ENCODE measurements at regions not wholly inside any gene's neighbourhood (a gene's known extent, or its start where the extent isn't known, plus 50 kb on each side); places are given as distances from the start of the nearest gene placed in this dataset.

DNA sequence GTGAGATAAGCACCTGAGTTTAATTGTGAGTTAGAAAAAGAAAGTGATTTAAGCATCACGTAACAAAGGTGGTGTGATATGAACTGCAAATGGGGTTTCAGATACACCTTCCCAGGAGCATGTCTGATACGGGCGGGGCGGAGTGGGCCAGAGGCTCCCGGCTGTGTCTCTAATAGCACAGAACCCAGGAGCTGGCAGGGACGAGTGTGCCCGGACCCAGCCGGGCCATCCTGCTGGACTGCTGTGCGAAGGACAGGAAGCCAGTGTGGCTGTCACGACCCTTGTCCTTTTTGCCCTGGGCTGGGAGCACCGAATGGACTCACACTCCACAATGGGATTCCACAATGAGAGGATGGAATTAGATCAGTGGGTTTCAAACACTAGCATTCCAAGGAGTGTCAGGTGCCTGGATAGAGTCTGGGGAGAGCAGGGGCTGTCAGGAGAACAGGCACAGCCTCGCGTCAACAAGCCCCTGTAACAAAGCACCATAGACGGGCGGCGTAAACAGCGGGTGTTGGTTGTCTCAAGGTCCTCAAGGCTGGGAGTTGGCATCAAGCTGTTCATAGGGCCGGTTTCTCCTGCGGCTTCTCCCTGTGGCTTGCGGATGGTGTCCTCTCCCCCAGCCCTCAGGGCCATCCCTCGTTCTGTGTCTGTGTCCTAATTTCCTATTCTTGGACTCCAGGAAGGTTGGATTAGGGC, 242.6 kb upstream of the PITRM1 start:
- Mint-ChIP-seq H3K27ac (no peak overlapping the region), H3K9me3 (peaks cover 6% of the 10 kb centered on the region), H3K36me3 (ENCODE audit: low read depth) (no peaks in the 10 kb centered on the region), H3K27me3 (peaks cover 4% of the 10 kb centered on the region), H3K4me1 (peaks cover 24% of the 10 kb centered on the region), H3K4me3 (no peak overlapping the region)
- CTCF ChIA-PET = no interaction called here
- POLR2A ChIA-PET = no interaction called here
- DNase-seq = no peak

DNA sequence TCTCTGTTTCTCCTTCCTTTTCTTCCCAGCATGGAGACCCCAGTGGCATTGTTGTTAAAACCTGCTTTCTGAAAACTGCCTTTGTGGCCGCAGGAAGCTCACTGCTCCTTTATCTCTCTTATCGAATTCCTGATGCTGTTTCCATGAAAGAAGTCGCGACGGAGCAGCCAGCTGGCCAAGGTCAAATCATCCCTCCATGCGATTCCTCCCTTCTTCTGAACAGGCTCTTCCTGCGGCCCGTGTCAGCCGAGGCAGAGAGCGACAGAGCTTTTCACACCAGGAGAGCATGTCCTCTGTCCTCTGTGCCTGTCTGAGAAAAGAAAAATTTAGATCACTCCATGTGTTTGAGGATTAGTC, 242.1 kb upstream of the PITRM1 start:
- H3K4me3 Mint-ChIP-seq = no peak overlapping the region

GRCh38 chr10:3413937-3414666, 241.5 kb upstream of the PITRM1 start:
- Mint-ChIP-seq H3K36me3 (ENCODE audit: low read depth) (no peaks in the 10 kb centered on the region), H3K27ac (no peak overlapping the region), H3K4me1 (peaks cover 13% of the 10 kb centered on the region), H3K4me3 (no peak overlapping the region), H3K9me3 (peaks cover 6% of the 10 kb centered on the region), H3K27me3 (peaks cover 4% of the 10 kb centered on the region)
- POLR2A ChIA-PET = no interaction called here
- CTCF ChIA-PET = interaction anchor here (0.7 kb wide), 1 partner anchor 145 kb away, joined by 3 read pairs; no protein-coding TSS in a partner anchor
- no peak for DNase-seq

More for the DNA sequence above, 242.1 kb upstream of the PITRM1 start:
- Mint-ChIP-seq H3K27me3 (peaks cover 4% of the 10 kb centered on the region), H3K27ac (no peak overlapping the region), H3K9me3 (peaks cover 6% of the 10 kb centered on the region), H3K4me1 (peaks cover 19% of the 10 kb centered on the region), H3K36me3 (ENCODE audit: low read depth) (no peaks in the 10 kb centered on the region)
- CTCF ChIA-PET = interaction anchor here (0.7 kb wide), 1 partner anchor 144 kb away, joined by 3 read pairs; no protein-coding TSS in a partner anchor
- DNase-seq = no peak
- POLR2A ChIA-PET = no interaction called here

- Mint-ChIP-seq H3K27ac (no peak overlapping the region), H3K4me1 (no peaks in the 10 kb centered on the region), H3K9me3 (peaks cover 6% of the 10 kb centered on the region), H3K27me3 (no peaks in the 10 kb centered on the region), H3K4me3 (no peak overlapping the region), H3K36me3 (ENCODE audit: low read depth) (no peaks in the 10 kb centered on the region)
- ChIA-PET POLR2A (no interaction called here), CTCF (no interaction called here)
- DNase-seq = no peak
These were observed 240.1 kb upstream of the PITRM1 start for GRCh38 chr10:3412646-3413045.

DNA sequence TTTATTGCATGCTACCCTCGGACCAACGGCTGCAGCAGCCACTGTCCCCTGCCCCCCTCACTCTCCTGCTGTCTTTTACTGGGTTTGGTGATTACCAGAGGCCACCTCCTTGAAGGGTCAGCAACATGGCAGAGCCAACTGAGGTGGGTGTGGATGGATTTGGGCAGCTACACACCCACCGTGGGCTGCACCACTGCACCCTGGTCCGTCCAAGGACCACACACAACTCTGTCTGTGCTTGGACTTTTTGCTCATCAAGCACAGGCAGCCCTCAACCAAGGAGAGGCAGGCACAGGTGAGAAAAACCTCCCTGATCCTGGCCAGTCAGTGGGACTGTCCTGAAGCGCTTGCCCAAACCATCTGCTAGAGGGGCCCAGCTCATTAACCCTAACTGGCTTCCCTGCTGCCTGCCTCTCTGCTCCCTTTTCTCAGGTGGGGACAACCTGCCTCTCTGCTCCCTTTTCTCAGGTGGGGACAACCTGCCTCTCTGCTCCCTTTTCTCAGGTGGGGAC, 239.5 kb upstream of the PITRM1 start:
- no peaks in the 10 kb centered on the region for H3K36me3 Mint-ChIP-seq (ENCODE audit: low read depth)
- H3K4me3 Mint-ChIP-seq = no peak overlapping the region
- ChIA-PET CTCF (no interaction called here), POLR2A (no interaction called here)
- DNase-seq = no peak
- no peaks in the 10 kb centered on the region for H3K4me1 Mint-ChIP-seq
- H3K27me3 Mint-ChIP-seq = no peaks in the 10 kb centered on the region
- H3K27ac Mint-ChIP-seq = no peak overlapping the region
- H3K9me3 Mint-ChIP-seq = peaks cover 6% of the 10 kb centered on the region

DNA sequence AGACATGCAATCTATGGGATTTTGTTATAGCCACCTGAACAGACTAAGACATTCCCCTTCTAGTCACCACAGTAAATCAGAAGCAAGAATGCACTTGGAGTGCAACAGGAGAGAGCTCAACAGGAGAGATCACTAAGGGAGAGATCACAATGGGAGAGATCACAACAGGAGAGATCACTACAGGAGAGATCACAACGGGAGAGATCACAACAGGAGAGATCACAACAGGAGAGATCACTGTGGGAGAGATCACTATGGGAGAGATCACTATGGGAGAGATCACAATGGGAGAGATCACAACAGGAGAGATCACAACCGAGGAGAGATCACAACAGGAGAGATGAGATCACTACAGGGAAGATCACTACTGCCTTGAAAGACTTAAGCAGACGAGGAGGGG, 238.5 kb upstream of the PITRM1 start:
- H3K9me3 Mint-ChIP-seq = peaks cover 6% of the 10 kb centered on the region
- POLR2A ChIA-PET = no interaction called here

DNA sequence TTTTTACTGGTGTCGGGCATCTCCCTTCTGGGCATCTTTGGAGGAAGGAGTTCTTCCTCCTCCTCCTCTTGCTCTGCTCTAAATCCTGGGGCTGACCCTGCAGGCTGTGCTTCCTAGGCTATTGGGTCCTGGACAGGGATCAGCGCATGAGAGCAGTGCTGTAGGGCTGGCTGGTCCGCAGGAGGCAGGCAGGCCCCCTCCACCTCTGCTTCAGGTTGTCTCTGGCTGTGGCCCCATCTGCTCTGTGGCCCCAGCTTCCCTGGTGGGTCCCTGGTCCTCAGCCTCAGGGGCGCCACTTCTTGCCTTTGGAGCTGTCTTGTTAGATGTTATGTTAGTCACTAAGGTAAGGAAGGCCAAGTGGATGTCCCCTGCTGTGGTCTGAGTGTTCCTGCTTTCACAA, 237.3 kb upstream of the PITRM1 start:
- no peak for DNase-seq
- H3K9me3 Mint-ChIP-seq = peaks cover 6% of the 10 kb centered on the region
- ChIA-PET CTCF (interaction anchor here (0.6 to 0.7 kb wide), 2 partner anchors 69 to 334 kb away, joined by 3 read pairs; no protein-coding TSS in a partner anchor), POLR2A (no interaction called here)
- H3K27ac Mint-ChIP-seq = no peak overlapping the region
- H3K27me3 Mint-ChIP-seq = no peaks in the 10 kb centered on the region
- no peak overlapping the region for H3K4me3 Mint-ChIP-seq
- H3K4me1 Mint-ChIP-seq = no peaks in the 10 kb centered on the region
- H3K36me3 Mint-ChIP-seq (ENCODE audit: low read depth) = no peaks in the 10 kb centered on the region

More for the DNA sequence above, 238.5 kb upstream of the PITRM1 start:
- DNase-seq = no peak
- no peak overlapping the region for H3K27ac Mint-ChIP-seq
- no peaks in the 10 kb centered on the region for H3K27me3 Mint-ChIP-seq
- CTCF ChIA-PET = interaction anchor here (0.8 kb wide), 1 partner anchor 10 kb away, joined by 3 read pairs; no protein-coding TSS in a partner anchor
- H3K4me1 Mint-ChIP-seq = no peaks in the 10 kb centered on the region
- H3K36me3 Mint-ChIP-seq (ENCODE audit: low read depth) = no peaks in the 10 kb centered on the region
- H3K4me3 Mint-ChIP-seq = no peak overlapping the region

GRCh38 chr10:3408603-3409365, 236.2 kb upstream of the PITRM1 start:
- Mint-ChIP-seq H3K27me3 (peaks cover 2% of the 10 kb centered on the region), H3K27ac (no peak overlapping the region), H3K36me3 (ENCODE audit: low read depth) (no peaks in the 10 kb centered on the region), H3K4me1 (no peaks in the 10 kb centered on the region), H3K4me3 (no peak overlapping the region), H3K9me3 (peaks cover 6% of the 10 kb centered on the region)
- CTCF ChIA-PET = no interaction called here
- no peak for DNase-seq
- POLR2A ChIA-PET = no interaction called here

- POLR2A ChIA-PET = no interaction called here
- no peaks in the 10 kb centered on the region for H3K4me1 Mint-ChIP-seq
- CTCF ChIA-PET = interaction anchor here (0.6 kb wide), 1 partner anchor 62 kb away, joined by 3 read pairs; no protein-coding TSS in a partner anchor
These were observed 234.6 kb upstream of the PITRM1 start for GRCh38 chr10:3407208-3407607.

GRCh38 chr10:3406556-3406955, 234.0 kb upstream of the PITRM1 start:
- Mint-ChIP-seq H3K36me3 (ENCODE audit: low read depth) (no peaks in the 10 kb centered on the region), H3K4me3 (no peak overlapping the region), H3K9me3 (peaks cover 5% of the 10 kb centered on the region), H3K27ac (no peak overlapping the region), H3K4me1 (no peaks in the 10 kb centered on the region), H3K27me3 (peaks cover 3% of the 10 kb centered on the region)
- ChIA-PET CTCF (no interaction called here), POLR2A (no interaction called here)
- no peak for DNase-seq

More at GRCh38 chr10:3407208-3407607, 234.6 kb upstream of the PITRM1 start:
- no peaks in the 10 kb centered on the region for H3K36me3 Mint-ChIP-seq (ENCODE audit: low read depth)
- no peak overlapping the region for H3K4me3 Mint-ChIP-seq
- no peak overlapping the region for H3K27ac Mint-ChIP-seq
- DNase-seq = no peak
- H3K27me3 Mint-ChIP-seq = peaks cover 3% of the 10 kb centered on the region
- H3K9me3 Mint-ChIP-seq = peaks cover 5% of the 10 kb centered on the region

DNA sequence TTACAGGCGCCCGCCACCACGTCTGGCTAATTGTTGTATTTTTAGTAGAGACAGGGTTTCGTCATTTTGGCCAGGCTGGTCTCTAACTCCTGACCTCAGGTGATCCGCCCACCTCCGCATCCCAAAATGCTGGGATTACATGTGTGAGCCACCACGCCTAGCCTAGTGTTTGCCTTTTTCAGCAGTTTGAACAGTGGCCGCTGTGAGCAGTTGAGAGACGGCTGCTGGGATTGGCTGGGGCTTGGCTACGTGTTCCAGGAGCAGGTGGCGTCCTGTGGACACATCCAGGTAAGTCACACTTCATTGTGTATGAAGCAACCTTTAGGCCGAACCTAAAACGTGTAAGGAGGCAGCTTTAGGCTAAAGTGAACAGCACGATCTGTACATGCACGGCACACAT, 231.8 kb upstream of the PITRM1 start:
- ChIA-PET CTCF (no interaction called here), POLR2A (no interaction called here)
- H3K4me1 Mint-ChIP-seq = no peaks in the 10 kb centered on the region
- DNase-seq = no peak
- H3K36me3 Mint-ChIP-seq (ENCODE audit: low read depth) = no peaks in the 10 kb centered on the region
- H3K9me3 Mint-ChIP-seq = no peaks in the 10 kb centered on the region
- no peak overlapping the region for H3K4me3 Mint-ChIP-seq
- no peak overlapping the region for H3K27ac Mint-ChIP-seq
- H3K27me3 Mint-ChIP-seq = peaks cover 3% of the 10 kb centered on the region

DNA sequence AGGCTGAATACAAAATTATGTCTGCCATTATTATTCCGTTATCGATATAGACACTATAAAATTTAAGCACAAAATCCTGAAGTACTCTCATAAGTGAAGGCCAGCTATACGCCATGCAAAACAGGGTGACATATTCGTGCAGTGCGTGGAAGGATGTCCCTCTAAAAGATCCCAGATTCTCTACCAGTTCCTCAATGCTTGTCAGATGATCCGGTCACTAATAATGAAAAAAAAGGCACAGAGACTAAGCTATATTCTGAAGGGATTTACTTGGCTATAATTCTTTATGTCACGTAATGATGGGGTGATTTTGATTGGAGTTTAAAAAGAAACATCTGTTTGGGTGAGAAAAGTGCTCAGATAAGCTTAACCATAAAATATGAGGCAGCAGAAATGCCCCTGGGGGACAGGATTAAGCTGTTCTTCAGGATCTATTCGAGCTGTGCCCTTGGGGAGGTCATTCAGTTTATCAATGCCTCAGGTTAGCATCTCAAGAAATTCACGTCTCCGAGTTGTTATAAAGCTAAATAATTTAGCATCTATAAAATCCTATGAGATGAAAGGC, 229.7 kb upstream of the PITRM1 start:
- DNase-seq = no peak
- H3K36me3 Mint-ChIP-seq (ENCODE audit: low read depth) = no peaks in the 10 kb centered on the region
- H3K4me3 Mint-ChIP-seq = no peak overlapping the region
- H3K27ac Mint-ChIP-seq = no peak overlapping the region
- POLR2A ChIA-PET = no interaction called here
- no peaks in the 10 kb centered on the region for H3K9me3 Mint-ChIP-seq
- H3K27me3 Mint-ChIP-seq = peaks cover 3% of the 10 kb centered on the region
- H3K4me1 Mint-ChIP-seq = no peaks in the 10 kb centered on the region
- CTCF ChIA-PET = interaction anchor here (1.4 to 1.6 kb wide), 2 partner anchors 19 to 27 kb away, joined by 3 read pairs; no protein-coding TSS in a partner anchor
